GM18517 (cell line): ENCODE measurements at regions not wholly inside any gene's neighbourhood (a gene's known extent, or its start where the extent isn't known, plus 50 kb on each side); places are given as distances from the start of the nearest gene placed in this dataset.
A peak's percentile ranks its signal among the peaks of the same experiment; 100 is the strongest.
"Not testable (repeated sequence)": the region's sequence is repeated elsewhere in the genome, so short reads cannot be mapped to it uniquely, and the experiment has no call there.

Experiments used
- ATAC-seq: cut with Tn5 transposase; IDR thresholded peaks from one replicate; pipeline ENCODE4 v1.9.1; 2021; ENCODE audit warnings: mild to moderate bottlenecking, moderate library complexity; ENCODE audit not compliant: unreplicated experiment

DNA sequence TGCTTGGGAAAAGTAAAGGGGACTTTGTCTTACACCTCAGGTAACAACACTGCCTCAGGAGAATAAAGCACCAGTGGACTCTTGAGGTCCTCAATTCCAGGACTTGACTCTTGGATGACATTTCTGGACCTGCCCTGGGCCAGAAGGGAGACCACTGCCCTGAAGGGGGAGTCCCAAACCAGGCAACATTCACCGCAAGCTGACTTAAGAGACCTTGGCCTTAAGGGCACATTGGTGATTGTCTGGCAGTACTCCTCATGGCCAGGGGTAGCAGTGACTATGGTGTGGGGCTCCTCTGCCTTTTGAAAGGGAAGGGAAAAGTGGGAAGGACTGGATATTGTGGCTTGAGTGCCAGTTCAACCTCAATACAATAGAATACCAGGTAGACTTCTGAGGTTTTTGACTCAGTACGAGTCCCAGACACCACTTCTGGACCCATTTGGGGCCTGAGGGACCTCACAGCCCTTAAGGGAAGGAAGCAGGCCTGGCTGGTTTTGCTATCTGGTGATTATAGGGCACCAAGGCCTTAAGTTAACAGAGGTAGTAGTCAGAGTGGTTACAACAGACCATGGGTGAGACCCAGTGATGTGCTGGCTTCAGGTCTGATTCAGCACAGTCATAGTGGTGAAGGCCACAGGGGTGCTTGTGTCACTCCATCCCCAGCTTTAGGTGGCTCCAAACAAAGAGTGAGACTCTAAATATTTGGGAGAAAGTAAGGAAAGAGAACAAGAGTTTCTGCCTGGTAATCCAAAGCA lies 121.2 kb upstream of the TET2 start:
- ATAC-seq = no peak

DNA sequence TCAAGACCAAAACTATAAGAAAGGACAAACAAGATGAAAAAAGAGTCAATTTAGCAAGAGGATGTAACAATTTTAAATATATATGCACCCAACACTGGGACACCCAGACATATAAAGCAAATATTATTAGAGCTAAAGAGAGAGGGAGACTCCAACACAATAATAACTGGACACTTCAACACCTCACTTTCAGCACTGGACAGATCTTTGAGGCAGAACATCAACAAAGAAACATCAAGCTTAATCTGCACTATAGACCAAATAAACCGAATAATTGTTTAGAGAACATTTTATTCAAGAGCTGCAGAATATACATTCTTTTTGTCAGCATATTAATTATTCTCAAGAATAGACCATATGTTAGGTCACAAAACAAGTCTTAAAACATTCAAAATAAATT lies 109.7 kb upstream of the TET2 start:
- no peak for ATAC-seq

DNA sequence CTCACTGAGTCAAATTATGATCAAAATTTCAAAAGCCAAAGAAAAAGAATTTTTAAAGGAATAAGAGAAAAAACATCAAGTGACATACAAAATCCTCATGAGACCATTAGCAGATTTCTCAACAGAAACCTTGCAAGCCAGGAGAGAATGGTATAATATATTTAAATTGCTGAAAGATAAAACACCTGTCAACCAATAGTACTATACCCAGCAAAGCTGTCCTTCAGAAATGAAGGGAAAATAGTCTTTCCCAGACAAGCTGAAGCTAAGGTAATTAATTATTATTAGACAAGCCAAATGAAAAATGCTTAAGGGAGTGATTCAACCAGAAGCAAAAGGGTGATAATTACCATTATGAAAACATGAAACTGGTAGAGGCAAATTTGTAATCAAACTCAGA lies 104.2 kb upstream of the TET2 start:
- no peak for ATAC-seq

DNA sequence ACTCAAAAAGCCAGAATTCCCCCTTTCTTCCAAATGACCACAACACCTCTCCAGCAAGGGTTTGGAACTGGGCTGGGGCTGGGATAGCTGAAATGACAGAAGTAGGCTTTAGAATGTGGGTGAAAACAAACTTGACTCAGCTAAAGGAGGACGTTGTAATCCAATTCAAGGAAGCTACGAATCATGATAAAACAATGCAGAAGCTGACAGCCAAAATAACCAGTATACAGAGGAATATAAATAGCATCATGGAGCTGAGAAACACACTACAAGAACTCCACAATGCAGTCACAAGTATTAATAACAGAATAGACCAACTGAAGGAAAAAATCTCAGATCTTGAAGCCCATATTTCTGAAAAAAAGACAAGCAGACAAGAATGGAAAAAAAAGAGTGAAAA lies 95.8 kb upstream of the TET2 start:
- ATAC-seq = no peak

DNA sequence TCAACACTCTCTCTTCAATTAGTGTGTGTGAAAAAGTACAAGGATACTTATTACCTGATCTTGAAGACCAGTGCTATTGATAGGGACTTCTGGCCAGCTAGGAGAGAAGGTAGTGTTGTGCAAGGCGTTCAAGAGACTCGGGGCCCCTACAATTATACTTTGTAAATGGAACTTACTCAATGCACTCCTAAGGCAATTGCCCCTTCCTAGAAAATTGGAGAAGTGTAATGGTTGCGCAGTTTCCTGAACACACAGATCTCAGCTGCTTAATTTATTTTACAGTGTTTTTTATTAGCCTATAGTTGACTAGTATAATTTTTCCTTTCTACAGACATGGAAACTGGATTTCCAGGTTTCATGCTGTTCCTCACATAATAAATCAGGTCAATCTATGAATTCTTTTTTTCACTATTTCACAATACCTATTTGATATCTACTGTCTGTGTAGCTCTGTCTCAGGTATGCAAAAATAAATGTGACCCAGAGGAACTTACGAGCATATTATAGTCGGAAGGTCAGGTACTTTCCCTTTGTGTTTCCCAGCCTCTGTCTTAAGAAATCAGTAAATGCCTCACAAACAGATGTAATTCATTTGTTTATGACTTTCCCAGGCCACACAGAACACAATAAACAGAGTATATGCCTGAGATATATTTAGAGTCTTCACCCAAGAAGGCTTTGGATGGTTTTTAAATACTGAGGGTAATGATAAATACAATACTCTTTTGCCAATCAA lies 89.1 kb upstream of the TET2 start:
- ATAC-seq = no peak

DNA sequence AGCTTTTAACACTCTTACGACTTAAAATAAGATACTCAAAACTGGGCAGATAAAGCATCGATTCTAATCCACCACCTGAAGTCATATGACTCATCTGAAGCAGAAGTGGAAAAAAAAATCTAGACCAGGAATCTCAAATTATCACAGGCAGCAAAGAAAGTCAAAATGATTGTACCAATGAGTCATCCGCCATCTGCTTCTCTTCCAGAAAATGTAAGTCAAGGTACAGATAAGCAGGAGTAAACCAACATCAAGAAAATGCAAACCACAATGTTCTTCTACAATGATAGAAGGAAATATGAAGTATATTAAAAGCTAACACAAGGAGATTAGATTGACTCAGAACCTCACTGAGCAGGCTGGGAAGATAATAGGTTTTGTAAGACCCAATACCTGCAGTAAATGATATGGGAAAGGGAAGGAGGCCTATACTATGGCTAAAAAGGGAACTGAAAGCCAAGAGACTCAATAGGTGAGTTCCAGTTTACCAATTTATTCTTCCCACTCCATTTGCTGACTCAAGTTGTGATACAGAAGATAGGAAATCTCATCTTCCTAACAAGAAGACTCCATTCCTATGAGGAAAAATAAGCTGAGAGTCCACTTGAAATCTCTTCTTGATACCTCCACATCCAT lies 88.4 kb upstream of the TET2 start:
- no peak for ATAC-seq

DNA sequence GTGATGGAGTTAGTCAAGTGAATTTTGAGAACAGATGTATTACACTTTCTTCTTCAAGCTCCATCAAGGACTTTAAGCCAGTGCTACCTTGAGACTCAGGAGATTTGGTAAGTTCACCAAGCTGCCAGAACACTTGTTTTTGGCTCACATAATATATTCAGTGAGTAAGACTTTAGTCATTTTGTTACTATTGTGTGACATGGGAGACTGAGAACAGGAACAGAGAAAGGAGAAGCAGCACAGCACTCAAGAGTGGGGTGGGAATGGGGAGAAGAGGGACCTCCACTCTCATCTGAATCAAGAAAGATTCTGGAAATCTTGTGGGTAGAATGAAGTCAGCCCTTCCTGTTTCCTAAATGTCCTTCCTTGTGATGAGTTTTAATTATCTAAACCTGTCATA lies 87.3 kb upstream of the TET2 start:
- ATAC-seq = peak; percentile 26

DNA sequence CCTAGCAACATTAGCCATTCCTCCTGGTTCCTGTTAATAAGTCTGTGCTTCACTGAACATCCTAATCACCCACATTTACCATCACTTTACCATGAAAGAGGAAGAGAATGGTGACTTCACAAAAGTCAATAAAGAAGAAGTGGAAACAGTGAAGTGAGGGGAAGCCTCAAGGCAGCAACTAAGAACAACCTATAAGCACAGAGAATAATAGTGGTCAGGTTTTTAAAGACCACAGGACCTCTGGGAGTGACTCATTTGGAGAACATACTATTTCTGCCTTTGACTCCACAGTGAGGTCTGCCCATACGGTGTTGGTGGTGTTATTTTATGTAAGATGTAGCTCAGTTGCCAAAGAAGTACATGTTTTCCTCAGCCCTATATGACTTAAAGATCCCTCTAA lies 86.0 kb upstream of the TET2 start:
- peak; percentile 94 for ATAC-seq

DNA sequence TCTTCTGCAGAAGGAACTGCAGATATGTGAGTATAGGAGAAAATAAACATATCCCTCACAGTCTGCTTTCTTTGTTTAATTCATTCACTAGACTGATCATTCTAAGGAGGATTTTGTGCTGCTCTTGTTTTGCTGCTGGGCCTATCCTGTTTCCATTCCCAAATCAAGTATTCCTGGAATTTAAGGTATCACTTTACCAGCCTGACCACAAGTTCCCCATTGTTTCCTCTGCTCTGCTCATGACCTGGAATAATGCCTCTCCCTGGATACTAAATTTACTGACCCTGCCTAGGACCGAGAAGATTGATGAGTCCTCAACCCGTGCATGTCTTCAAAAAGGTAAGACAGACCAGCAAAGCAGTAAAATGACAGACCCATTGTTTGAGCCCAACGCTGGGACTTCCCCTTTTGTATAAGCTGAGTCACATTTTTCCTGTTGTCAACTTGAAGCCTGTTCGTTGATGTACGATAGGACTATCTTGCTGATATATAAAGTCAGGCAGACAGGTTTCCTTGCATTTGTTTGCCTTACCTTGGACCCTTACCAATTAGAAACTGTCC lies 85.5 kb upstream of the TET2 start:
- peak; percentile 35 for ATAC-seq

DNA sequence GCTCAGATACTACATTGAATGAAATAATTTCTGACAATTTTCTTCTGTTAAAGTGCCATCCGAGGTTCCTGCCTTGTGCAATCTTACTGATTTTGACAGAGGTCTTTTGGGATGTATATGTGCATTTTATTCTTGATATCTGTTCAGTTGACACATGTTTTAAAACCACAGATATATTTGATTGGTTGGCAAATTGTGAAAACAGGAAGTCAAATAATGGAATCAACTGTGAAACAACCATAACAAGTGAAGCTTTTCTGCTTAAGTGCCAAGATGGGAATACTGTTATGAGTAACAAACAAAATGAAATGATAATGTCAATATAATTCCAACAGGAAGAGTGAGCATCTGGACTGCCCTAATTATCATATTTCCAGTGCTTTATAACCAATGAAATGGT lies 84.9 kb upstream of the TET2 start:
- no peak for ATAC-seq

DNA sequence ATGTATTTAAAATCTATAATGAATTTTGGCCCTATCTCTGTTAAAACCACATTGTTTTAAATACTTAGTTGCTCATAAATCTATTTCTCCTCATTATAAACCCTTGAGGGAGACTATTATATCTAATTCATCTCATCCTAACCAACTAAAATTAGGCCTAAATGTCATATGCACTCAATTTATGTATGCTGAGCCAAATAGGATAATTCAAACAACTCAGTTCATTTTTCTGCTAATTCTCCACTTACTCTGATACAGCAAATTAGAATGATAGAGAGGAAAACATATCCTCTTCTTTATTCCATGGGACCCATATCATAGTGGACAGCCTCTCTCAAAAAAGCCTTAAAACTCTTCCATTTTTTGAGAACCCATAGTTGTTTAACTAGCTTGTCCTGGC lies 80.3 kb upstream of the TET2 start:
- no peak for ATAC-seq

DNA sequence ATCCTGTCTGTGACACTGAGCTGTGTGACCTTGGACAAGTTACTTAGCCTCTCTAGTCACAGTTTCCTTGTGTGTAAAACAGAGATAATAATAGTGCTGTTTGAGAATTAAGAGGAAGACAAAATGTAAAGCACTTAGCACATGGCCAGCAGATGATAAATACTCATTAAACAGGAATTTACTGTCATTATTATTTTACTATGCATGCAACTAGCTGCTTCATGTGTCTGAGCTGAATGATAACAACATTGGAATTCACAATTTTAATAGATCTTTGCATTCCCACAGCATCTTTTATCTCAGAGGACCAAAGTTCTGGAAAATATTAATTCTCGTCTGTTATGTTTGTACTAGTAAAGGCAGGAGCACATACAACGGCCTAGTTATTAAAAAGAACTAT lies 79.2 kb upstream of the TET2 start:
- ATAC-seq = no peak

DNA sequence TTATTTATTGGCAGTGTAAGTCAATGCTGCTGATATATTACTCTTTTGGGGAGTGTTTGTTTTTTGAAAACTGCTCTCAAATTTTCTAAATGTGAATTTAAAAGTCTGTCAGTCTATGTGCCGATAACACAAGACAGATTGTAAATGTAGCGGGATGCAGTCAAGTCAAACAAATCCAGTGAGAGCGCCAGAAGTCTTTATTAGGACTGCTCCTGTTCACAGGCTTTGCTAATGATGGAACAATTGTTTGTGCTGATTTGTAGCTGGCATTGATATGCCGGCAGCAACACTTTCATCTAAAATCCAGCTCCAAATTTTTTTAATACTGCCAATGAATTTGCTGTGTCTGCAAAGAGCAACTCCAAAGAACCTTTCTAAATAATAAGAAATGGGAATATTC lies 78.7 kb upstream of the TET2 start:
- ATAC-seq = no peak

DNA sequence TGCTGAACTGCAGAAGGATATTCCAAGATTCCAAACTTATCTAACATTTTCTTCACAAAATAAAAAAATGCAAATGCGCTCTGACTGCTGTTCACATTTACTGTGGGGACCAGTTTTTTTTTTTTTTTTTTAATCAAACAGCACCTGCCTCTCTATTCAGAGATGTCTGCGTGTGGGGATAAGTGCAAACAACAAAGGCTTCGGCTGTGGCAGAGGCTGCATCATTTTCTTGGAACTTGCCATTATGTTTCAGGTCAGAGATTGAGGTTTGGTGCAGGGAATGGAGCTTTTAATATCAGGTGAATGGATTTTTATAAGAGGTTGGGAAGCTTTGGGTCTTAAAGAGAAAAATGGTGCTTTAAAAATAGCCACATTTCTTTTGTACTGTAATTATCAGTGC lies 78.2 kb upstream of the TET2 start:
- ATAC-seq = no peak

DNA sequence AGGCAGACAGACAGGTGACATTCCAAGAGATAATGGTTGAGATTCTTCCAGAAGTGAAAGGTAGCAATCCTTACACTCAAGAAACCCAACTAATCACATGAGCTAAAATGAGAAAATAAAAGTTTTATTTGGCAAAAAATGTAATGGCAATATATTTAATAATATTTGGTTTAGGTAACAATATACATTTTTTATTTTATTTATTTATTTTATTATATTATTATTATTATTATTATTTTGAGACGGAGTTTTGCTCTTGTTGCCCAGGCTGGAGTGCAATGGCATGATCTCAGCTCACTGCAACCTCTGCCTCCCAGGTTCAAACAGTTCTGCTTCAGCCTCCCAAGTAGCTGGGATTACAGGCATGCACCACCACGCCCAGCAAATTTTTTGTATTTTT lies 74.6 kb upstream of the TET2 start:
- not testable (repeated sequence) for ATAC-seq

DNA sequence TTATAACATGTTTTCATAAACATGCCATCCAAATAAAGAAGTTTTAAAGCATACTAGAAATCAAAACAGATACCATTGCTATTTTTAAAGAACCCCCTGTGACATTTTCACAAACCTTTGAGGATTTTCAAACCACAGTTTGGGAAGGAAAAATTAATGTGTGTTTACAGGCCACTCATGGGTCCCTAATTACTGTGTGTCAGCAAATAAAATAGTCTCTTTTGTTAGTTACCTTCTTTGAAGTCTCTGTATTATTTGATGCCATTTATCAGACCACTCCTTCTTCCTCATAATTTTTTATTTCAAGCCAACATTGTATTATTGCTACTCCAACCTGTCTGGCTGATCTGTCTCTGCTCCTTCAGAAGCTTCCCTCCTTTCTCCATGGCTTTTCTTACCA lies 72.6 kb upstream of the TET2 start:
- ATAC-seq = no peak

DNA sequence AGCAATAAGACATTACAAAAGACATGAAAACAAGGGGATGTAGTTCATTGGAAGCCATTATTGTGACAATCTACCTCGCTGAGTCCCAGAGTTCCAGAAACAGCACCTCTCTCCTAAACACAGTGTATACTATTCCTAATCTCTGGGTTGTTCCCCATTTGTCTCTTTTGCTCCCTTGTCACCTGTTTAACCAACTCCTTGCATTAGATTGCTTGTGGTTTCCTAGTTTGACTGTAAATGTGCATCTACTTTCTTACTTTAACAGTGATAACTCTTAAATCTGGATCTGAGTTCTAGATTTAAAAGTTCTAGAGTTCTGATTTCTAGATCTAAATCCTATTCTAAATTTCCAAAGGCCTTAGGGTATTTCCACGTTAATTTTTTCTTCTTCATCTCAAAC lies 71.6 kb upstream of the TET2 start:
- no peak for ATAC-seq

DNA sequence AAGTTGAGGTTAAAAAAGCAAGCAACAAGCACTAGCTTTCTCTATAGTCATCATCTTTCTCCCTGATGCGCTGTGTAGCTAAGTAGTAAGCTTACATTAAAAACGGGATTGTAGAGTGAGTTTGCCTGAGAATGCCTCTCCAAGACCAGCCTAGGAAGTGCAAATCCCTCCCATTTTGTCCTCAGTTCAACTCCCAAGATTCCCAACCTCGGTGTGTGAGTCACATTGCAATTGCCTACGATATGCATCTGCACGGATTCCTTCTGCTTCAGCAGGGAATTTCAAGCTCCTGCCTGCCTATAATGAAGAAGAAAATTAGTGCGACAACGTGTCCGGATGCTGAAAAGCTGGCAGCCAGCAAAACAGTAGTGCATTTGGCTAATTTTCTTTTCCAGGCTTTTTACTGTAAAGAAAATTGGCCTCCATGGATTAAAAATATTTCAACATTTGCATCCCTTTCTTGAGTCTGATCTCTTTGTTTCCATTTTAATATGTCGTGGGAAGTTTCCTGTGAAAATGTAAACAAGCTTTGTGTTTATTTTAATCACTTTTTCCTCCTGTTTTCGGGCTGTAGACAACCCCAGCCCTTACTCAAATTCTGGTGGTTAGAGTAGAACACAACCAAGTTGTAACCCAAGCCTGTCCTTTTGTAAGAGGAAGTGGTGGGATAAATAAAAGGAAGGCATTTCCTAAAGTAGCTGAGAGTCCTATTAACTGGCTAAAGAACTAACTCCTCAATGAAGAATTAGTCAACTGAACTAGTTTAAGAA lies 58.4 kb upstream of the TET2 start:
- no peak for ATAC-seq

DNA sequence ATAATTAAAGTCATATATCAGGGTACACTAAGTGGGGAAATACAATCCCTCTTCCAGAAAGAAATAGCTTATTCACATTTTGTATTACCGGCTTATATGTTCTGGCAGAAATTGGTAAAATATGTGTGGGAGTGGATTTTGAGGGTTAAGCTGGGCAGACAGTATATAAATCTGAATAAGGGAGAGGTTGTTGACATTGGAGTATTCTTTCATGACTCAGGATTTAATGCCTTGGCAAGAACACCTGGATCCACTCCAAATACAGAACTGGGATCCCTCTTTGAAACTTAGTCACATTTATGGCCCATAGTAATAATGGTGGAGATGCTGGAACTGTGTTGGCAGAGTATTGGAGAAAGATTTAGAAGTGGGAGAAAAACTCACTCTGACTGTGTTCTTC lies 54.3 kb upstream of the TET2 start:
- no peak for ATAC-seq

DNA sequence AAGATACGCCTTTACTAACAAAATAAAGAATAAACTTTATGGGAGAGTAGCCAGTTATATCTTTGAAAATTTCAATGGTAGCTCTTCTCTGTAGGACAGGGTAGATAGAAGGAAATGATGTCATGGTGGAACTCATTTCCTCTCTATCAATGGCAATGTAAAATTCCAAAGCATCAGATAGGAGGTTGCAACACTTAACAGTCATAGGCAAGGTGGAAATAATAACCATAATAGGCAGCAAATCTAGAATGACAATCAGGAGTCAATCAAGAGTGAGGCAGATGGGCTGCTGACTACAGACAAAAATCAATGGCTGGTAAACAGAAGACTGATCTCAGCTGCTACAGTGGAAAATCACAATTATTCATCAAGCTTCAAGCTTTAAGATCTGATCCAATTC lies 53.9 kb upstream of the TET2 start:
- ATAC-seq = no peak

DNA sequence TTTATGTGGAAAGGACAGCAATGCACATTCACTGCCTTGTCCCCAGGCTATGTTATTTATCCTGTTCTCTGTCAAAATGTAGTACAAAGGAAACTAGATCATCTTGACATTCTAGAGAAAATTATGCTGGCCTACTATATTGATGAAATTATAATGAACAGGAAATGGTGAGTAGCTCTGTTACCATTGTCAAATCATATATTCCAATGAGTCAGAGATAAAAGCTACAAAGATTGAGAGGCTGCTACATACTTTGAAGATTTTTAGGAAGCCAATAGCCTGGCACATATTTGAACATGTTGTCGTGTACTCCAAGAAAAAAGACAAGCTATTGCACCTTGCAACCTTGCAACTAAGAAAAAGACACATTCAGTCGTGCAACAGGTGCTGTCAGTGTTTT lies 52.7 kb upstream of the TET2 start:
- ATAC-seq = no peak
